ENCODE measurements at regions not wholly inside any gene's neighbourhood (a gene's known extent, or its start where the extent isn't known, plus 50 kb on each side); places are given as distances from the start of the nearest gene placed in this dataset.

DNA sequence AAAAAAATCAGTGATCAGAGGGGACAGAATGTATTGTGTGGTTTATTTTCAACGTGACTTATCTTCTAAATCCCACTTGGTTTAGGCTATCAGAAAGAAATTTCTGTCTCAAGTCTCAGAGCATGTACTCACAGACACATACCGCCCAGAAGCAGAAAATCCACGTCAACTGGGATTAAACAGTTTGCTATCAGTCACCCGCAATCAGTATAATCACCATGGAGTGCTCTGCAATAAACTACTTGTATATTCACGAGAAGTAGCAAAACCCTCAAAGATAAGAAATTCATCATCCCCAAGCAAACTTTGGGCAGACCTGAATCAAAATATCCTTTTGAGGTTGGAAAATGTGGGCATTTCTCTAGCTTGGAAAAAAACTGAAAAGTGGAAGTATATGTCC, 259.1 kb downstream of the FGFR2 start:
- Histone ChIP-seq H4K20me1 (ENCODE audit: control insufficient read depth, insufficient read depth) (no peaks in the 10 kb centered on the region), H3K4me2 (ENCODE audit: control insufficient read depth, insufficient read depth) (no peak overlapping the region), H3K9me3 (replicated peaks; ENCODE audit: control insufficient read depth, insufficient read depth, low read length) (no peaks in the 10 kb centered on the region), H3K9ac (ENCODE audit: control insufficient read depth, insufficient read depth, low read length) (no peak overlapping the region), H2AFZ (ENCODE audit: control insufficient read depth, low read depth, low read length) (no peak overlapping the region), H3K4me1 (ENCODE audit: control insufficient read depth, insufficient read depth, low read length) (no peaks in the 10 kb centered on the region), H3K36me3 (ENCODE audit: control insufficient read depth in 2 of 2, insufficient read depth in 2 of 2, low read length in 1 of 2) (no peaks in the 10 kb centered on the region), H3K27me3 (replicated peaks in 1 of 2; ENCODE audit: control insufficient read depth in 2 of 2, insufficient read depth in 2 of 2, low read length in 1 of 2) (no peaks in the 10 kb centered on the region), H3K4me3 (no peak overlapping the region), H3K27ac (ENCODE audit: control insufficient read depth, insufficient read depth) (no peak overlapping the region), H3K79me2 (ENCODE audit: control insufficient read depth, insufficient read depth, low read length) (no peaks in the 10 kb centered on the region)
- ChIA-PET POLR2A (no interaction called here), SMC1A (ENCODE audit: uncharacterized antibody, unreplicated experiment) (interaction anchor here (0.7 kb wide), 1 partner anchor 26 kb away, joined by 3 read pairs; no protein-coding TSS in a partner anchor), CTCF (no interaction called here), RAD21 (ENCODE audit: unreplicated experiment) (no interaction called here)
- intact Hi-C loops (cut with micrococcal nuclease; ENCODE audit: unreplicated experiment): no loop called here
- ATAC-seq (no peak), DNase-seq (ENCODE audit: low read depth, low spot score) (no peak), FAIRE-seq (no peak)
- in situ Hi-C loops (cut with MboI): no loop called here
- no peak for TF ChIP-seq SMARCA5 (IDR thresholded peaks at IDR 0.05)
- TF ChIP-seq NRF1 (conservative IDR thresholded peaks at IDR 0.05; ENCODE audit: low read depth, low read length): no peak
- TF ChIP-seq, protein P1, sequence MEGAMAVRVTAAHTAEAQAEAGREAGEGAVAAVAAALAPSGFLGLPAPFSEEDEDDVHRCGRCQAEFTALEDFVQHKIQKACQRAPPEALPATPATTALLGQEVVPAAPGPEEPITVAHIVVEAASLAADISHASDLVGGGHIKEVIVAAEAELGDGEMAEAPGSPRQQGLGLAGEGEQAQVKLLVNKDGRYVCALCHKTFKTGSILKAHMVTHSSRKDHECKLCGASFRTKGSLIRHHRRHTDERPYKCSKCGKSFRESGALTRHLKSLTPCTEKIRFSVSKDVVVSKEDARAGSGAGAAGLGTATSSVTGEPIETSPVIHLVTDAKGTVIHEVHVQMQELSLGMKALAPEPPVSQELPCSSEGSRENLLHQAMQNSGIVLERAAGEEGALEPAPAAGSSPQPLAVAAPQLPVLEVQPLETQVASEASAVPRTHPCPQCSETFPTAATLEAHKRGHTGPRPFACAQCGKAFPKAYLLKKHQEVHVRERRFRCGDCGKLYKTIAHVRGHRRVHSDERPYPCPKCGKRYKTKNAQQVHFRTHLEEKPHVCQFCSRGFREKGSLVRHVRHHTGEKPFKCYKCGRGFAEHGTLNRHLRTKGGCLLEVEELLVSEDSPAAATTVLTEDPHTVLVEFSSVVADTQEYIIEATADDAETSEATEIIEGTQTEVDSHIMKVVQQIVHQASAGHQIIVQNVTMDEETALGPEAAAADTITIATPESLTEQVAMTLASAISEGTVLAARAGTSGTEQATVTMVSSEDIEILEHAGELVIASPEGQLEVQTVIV (IDR thresholded peaks at IDR 0.05; ENCODE audit: borderline replicate concordance, partially characterized antibody): no peak
- TF ChIP-seq RBBP5 (conservative IDR thresholded peaks at IDR 0.05): no peak
- TF ChIP-seq, protein P2, sequence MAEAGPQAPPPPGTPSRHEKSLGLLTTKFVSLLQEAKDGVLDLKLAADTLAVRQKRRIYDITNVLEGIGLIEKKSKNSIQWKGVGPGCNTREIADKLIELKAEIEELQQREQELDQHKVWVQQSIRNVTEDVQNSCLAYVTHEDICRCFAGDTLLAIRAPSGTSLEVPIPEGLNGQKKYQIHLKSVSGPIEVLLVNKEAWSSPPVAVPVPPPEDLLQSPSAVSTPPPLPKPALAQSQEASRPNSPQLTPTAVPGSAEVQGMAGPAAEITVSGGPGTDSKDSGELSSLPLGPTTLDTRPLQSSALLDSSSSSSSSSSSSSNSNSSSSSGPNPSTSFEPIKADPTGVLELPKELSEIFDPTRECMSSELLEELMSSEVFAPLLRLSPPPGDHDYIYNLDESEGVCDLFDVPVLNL (IDR thresholded peaks at IDR 0.05; ENCODE audit: low read depth, low read length): no peak
- TF ChIP-seq SRF (IDR thresholded peaks at IDR 0.05; ENCODE audit: low read depth in 2 of 2, low read length in 2 of 2): no peak
- no peak for TF ChIP-seq HDAC2 (IDR thresholded peaks at IDR 0.05)
- no peak for TF ChIP-seq JUND (IDR thresholded peaks at IDR 0.05; ENCODE audit: low read depth, low read length)
- no peak for TF ChIP-seq NR2F1 (conservative IDR thresholded peaks at IDR 0.05)
- TF ChIP-seq, protein P3, sequence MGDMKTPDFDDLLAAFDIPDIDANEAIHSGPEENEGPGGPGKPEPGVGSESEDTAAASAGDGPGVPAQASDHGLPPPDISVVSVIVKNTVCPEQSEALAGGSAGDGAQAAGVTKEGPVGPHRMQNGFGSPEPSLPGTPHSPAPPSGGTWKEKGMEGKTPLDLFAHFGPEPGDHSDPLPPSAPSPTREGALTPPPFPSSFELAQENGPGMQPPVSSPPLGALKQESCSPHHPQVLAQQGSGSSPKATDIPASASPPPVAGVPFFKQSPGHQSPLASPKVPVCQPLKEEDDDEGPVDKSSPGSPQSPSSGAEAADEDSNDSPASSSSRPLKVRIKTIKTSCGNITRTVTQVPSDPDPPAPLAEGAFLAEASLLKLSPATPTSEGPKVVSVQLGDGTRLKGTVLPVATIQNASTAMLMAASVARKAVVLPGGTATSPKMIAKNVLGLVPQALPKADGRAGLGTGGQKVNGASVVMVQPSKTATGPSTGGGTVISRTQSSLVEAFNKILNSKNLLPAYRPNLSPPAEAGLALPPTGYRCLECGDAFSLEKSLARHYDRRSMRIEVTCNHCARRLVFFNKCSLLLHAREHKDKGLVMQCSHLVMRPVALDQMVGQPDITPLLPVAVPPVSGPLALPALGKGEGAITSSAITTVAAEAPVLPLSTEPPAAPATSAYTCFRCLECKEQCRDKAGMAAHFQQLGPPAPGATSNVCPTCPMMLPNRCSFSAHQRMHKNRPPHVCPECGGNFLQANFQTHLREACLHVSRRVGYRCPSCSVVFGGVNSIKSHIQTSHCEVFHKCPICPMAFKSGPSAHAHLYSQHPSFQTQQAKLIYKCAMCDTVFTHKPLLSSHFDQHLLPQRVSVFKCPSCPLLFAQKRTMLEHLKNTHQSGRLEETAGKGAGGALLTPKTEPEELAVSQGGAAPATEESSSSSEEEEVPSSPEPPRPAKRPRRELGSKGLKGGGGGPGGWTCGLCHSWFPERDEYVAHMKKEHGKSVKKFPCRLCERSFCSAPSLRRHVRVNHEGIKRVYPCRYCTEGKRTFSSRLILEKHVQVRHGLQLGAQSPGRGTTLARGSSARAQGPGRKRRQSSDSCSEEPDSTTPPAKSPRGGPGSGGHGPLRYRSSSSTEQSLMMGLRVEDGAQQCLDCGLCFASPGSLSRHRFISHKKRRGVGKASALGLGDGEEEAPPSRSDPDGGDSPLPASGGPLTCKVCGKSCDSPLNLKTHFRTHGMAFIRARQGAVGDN (IDR thresholded peaks at IDR 0.05): no peak
- no peak for TF ChIP-seq TARDBP (IDR thresholded peaks at IDR 0.05; ENCODE audit: borderline replicate concordance)
- no peak for TF ChIP-seq NFYB (IDR thresholded peaks at IDR 0.05; ENCODE audit: insufficient read depth, low read depth, low read length)
- 22% methylated on average over 5 of the region's 5 CpGs for WGBS (ENCODE audit: insufficient coverage, insufficient replicate concordance, low lambda C conversion rate, missing lambda C conversion rate)
- BruUV-seq (replicated peaks): no TSS peak

All from GM12878 (cell line).